ENCODE measurements at regions not wholly inside any gene's neighbourhood (a gene's known extent, or its start where the extent isn't known, plus 50 kb on each side); places are given as distances from the start of the nearest gene placed in this dataset.

- no peak for TF ChIP-seq CTCF (IDR thresholded peaks at IDR 0.05)
- TF ChIP-seq ZFX (IDR thresholded peaks at IDR 0.05; ENCODE audit: borderline replicate concordance) = no peak
These were observed 774.3 kb downstream of the FAM181B start for GRCh38 chr11:81959341-81959740.
